HL-60 (cell line): ENCODE measurements at regions not wholly inside any gene's neighbourhood (a gene's known extent, or its start where the extent isn't known, plus 50 kb on each side); places are given as distances from the start of the nearest gene placed in this dataset.

Experiments used
- DNase-seq, 2 experiments: peaks; one replicate each; pipeline ENCODE4 v3.0.0-alpha.2; 2010 to 2020; ENCODE audit warnings: low read depth in 1 of 2, low spot score in 1 of 2
- H3K27ac ChIP-seq: fragments of 250-450 bp; sonication (Bioruptor Pico); replicated peaks from 2 replicates; pipeline ENCODE4 v1.5.1; 2020; ENCODE audit warnings: mild to moderate bottlenecking, moderate library complexity
- H3K27me3 ChIP-seq: fragments of 250-450 bp; sonication (Bioruptor Pico); 2 replicates; pipeline ENCODE4 v1.5.1; 2021; ENCODE audit warnings: mild to moderate bottlenecking, moderate library complexity; ENCODE audit not compliant: insufficient read depth, poor library complexity, severe bottlenecking
- H3K4me3 ChIP-seq: replicated peaks from 2 replicates; pipeline ENCODE4 v1.5.1; 2011; ENCODE audit warnings: mild to moderate bottlenecking, control low read depth, low read length; ENCODE audit not compliant: insufficient read depth
- GABPA ChIP-seq: IDR thresholded peaks from 2 replicates; pipeline ENCODE4 v1.6.1; 2012; ENCODE audit warnings: low read depth
- POLR2AphosphoS5 ChIP-seq: IDR thresholded peaks from 2 replicates; pipeline ENCODE4 v1.6.1; 2012; ENCODE audit warnings: low read depth
- SPI1 ChIP-seq: IDR thresholded peaks from 2 replicates; pipeline ENCODE4 v1.6.1; 2012; ENCODE audit warnings: low read depth, mild to moderate bottlenecking, borderline replicate concordance
- TF ChIP-seq, protein P1 (sequence below): IDR thresholded peaks from 2 replicates; pipeline ENCODE4 v1.6.1; 2012; ENCODE audit warnings: low read depth; ENCODE audit not compliant: insufficient replicate concordance
- TF ChIP-seq, protein P2 (sequence below): IDR thresholded peaks from one replicate; pipeline ENCODE4 v1.5.1; 2011; ENCODE audit warnings: low read length, control low read depth, inconsistent platforms; ENCODE audit not compliant: insufficient read depth

DNA sequence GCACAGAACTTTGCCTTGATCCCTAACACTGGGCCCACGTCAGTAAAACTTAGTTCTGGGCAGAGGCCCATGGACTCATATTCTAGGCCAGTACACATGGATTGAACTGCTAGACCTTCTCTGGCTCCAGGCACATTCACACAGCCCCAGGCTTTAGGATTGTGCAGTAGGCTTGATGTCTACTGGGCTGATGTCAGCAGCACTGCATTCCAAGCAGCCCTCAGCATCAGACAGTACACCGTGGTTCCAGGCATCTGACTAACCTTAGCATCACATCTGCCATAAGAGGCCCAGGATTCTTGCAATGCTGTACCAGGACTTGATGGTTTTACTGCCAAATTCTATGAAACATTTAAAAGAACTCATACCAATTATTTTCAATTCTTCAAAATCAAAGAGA lies 301.9 kb downstream of the CCER1 start:
- H3K27me3 ChIP-seq: no peaks in the 10 kb centered on the region
- no peak overlapping the region for H3K27ac ChIP-seq
- TF ChIP-seq GABPA (no peak), SPI1 (no peak), POLR2AphosphoS5 (no peak)
- TF ChIP-seq, protein P1, sequence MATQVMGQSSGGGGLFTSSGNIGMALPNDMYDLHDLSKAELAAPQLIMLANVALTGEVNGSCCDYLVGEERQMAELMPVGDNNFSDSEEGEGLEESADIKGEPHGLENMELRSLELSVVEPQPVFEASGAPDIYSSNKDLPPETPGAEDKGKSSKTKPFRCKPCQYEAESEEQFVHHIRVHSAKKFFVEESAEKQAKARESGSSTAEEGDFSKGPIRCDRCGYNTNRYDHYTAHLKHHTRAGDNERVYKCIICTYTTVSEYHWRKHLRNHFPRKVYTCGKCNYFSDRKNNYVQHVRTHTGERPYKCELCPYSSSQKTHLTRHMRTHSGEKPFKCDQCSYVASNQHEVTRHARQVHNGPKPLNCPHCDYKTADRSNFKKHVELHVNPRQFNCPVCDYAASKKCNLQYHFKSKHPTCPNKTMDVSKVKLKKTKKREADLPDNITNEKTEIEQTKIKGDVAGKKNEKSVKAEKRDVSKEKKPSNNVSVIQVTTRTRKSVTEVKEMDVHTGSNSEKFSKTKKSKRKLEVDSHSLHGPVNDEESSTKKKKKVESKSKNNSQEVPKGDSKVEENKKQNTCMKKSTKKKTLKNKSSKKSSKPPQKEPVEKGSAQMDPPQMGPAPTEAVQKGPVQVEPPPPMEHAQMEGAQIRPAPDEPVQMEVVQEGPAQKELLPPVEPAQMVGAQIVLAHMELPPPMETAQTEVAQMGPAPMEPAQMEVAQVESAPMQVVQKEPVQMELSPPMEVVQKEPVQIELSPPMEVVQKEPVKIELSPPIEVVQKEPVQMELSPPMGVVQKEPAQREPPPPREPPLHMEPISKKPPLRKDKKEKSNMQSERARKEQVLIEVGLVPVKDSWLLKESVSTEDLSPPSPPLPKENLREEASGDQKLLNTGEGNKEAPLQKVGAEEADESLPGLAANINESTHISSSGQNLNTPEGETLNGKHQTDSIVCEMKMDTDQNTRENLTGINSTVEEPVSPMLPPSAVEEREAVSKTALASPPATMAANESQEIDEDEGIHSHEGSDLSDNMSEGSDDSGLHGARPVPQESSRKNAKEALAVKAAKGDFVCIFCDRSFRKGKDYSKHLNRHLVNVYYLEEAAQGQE: no peak
- TF ChIP-seq, protein P2, sequence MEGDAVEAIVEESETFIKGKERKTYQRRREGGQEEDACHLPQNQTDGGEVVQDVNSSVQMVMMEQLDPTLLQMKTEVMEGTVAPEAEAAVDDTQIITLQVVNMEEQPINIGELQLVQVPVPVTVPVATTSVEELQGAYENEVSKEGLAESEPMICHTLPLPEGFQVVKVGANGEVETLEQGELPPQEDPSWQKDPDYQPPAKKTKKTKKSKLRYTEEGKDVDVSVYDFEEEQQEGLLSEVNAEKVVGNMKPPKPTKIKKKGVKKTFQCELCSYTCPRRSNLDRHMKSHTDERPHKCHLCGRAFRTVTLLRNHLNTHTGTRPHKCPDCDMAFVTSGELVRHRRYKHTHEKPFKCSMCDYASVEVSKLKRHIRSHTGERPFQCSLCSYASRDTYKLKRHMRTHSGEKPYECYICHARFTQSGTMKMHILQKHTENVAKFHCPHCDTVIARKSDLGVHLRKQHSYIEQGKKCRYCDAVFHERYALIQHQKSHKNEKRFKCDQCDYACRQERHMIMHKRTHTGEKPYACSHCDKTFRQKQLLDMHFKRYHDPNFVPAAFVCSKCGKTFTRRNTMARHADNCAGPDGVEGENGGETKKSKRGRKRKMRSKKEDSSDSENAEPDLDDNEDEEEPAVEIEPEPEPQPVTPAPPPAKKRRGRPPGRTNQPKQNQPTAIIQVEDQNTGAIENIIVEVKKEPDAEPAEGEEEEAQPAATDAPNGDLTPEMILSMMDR: no peak
- no peak for DNase-seq
- H3K4me3 ChIP-seq: no peak overlapping the region

GRCh38 chr12:90652280-90652679 lies 302.7 kb downstream of the CCER1 start:
- no peaks in the 10 kb centered on the region for H3K27me3 ChIP-seq
- H3K27ac ChIP-seq: no peak overlapping the region
- H3K4me3 ChIP-seq: no peak overlapping the region
- DNase-seq: no peak
- TF ChIP-seq, protein P2: no peak
- no peak for TF ChIP-seq POLR2AphosphoS5
- no peak for TF ChIP-seq GABPA
- TF ChIP-seq SPI1: no peak
- TF ChIP-seq, protein P1: no peak

DNA sequence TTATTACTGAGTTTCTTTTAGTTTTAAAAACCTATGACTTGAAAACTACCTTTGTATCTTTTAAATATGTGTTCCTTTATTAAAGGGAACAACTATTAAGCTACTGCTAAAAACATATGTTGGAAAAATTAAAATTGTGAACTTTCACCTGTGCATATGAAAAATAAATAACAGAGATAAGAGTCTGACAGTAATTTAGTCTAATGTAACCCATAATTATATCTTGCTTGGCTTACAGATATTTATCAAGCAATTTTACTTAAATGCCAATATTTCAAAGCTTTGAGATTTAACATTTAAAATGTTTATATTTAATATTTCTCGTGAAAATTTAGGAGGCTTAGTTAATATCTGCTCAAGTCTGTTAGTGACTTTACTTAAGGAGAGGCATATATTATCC lies 309.8 kb downstream of the CCER1 start:
- Histone ChIP-seq H3K4me3 (no peak overlapping the region), H3K27me3 (no peaks in the 10 kb centered on the region), H3K27ac (no peak overlapping the region)
- no peak for TF ChIP-seq POLR2AphosphoS5
- TF ChIP-seq, protein P1: no peak
- TF ChIP-seq, protein P2: no peak
- no peak for TF ChIP-seq GABPA
- no peak for TF ChIP-seq SPI1
- no peak for DNase-seq
